Neural cell (in vitro differentiated cells): ENCODE measurements at regions not wholly inside any gene's neighbourhood (a gene's known extent, or its start where the extent isn't known, plus 50 kb on each side); places are given as distances from the start of the nearest gene placed in this dataset.

Experiments
- EP300 ChIP-seq: fragments of 450-650 bp; conservative IDR thresholded peaks from 2 replicates; pipeline ENCODE4 v1.6.1; 2014; ENCODE audit warnings: antibody characterized with exemption, mild to moderate bottlenecking, moderate library complexity; ENCODE audit not compliant: poor library complexity, severe bottlenecking
- EZH2 ChIP-seq: fragments of 200-600, 300-800 bp; shearing (Covaris generic), sonication (generic); IDR thresholded peaks from 2 replicates; pipeline ENCODE4 v1.6.1; 2014; ENCODE audit warnings: antibody characterized with exemption, low read length, borderline replicate concordance, mild to moderate bottlenecking; ENCODE audit not compliant: insufficient read depth, poor library complexity, severe bottlenecking
- POLR2AphosphoS5 ChIP-seq: IDR thresholded peaks from 2 replicates; pipeline ENCODE4 v1.6.1; 2012
- RAD21 ChIP-seq: fragments of 450-650 bp; conservative IDR thresholded peaks from 2 replicates; pipeline ENCODE4 v1.6.1; 2014; ENCODE audit warnings: antibody characterized with exemption, mild to moderate bottlenecking, moderate library complexity
- SMC3 ChIP-seq: fragments of 450-650 bp; conservative IDR thresholded peaks from 2 replicates; pipeline ENCODE4 v1.6.1; 2014; ENCODE audit warnings: antibody characterized with exemption, mild to moderate bottlenecking, moderate library complexity; ENCODE audit not compliant: poor library complexity
- TAF1 ChIP-seq: IDR thresholded peaks from 2 replicates; pipeline ENCODE4 v1.6.1; 2012; ENCODE audit warnings: low read depth
- TF ChIP-seq, protein P1 (sequence below): fragments of 450-650 bp; IDR thresholded peaks from 2 replicates; pipeline ENCODE4 v1.5.1; 2014; ENCODE audit warnings: antibody characterized with exemption, mild to moderate bottlenecking, moderate library complexity; ENCODE audit not compliant: poor library complexity, severe bottlenecking
- TF ChIP-seq, protein P2 (sequence below): IDR thresholded peaks from 2 replicates; pipeline ENCODE4 v1.6.1; 2012; ENCODE audit warnings: borderline replicate concordance

DNA sequence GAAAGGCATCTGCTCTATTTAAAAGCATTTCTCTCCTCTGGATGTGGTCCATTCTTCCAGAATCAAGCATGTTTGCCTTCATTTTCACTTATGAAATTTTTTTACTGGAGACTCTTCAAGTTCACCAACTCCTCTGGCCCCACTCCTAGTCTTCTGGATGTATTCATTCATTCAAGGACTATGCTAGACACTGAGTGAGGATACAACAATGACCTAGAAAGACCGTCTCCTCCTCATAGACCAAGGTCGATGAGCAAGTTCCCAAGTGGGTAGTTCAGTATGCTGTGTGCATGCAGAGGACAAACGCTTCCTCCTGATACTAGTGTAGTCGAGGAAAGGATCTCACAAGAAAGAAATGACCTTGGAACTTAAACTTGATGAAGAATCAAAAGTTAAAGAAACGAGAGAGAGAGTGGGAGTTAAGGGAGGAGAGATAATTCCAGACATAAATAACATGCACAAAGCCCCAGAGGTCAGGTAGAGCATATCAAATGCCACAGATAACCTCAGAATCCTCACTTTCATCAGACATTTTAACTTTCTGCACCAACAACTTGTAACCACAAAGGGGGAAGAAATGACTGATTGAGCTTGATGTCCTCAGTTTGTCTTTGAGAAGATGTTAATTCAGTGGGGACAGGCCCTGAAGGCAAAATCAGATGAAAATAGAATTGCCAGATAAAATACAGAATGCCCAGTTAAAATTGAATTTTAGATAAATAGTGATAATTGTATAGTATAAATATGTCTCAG is 149.4 kb downstream of the IMPG2 start:
- no peak for TF ChIP-seq SMC3
- TF ChIP-seq, protein P1, sequence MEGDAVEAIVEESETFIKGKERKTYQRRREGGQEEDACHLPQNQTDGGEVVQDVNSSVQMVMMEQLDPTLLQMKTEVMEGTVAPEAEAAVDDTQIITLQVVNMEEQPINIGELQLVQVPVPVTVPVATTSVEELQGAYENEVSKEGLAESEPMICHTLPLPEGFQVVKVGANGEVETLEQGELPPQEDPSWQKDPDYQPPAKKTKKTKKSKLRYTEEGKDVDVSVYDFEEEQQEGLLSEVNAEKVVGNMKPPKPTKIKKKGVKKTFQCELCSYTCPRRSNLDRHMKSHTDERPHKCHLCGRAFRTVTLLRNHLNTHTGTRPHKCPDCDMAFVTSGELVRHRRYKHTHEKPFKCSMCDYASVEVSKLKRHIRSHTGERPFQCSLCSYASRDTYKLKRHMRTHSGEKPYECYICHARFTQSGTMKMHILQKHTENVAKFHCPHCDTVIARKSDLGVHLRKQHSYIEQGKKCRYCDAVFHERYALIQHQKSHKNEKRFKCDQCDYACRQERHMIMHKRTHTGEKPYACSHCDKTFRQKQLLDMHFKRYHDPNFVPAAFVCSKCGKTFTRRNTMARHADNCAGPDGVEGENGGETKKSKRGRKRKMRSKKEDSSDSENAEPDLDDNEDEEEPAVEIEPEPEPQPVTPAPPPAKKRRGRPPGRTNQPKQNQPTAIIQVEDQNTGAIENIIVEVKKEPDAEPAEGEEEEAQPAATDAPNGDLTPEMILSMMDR: no peak
- TF ChIP-seq POLR2AphosphoS5: no peak
- TF ChIP-seq TAF1: no peak
- TF ChIP-seq EP300: no peak
- TF ChIP-seq, protein P2, sequence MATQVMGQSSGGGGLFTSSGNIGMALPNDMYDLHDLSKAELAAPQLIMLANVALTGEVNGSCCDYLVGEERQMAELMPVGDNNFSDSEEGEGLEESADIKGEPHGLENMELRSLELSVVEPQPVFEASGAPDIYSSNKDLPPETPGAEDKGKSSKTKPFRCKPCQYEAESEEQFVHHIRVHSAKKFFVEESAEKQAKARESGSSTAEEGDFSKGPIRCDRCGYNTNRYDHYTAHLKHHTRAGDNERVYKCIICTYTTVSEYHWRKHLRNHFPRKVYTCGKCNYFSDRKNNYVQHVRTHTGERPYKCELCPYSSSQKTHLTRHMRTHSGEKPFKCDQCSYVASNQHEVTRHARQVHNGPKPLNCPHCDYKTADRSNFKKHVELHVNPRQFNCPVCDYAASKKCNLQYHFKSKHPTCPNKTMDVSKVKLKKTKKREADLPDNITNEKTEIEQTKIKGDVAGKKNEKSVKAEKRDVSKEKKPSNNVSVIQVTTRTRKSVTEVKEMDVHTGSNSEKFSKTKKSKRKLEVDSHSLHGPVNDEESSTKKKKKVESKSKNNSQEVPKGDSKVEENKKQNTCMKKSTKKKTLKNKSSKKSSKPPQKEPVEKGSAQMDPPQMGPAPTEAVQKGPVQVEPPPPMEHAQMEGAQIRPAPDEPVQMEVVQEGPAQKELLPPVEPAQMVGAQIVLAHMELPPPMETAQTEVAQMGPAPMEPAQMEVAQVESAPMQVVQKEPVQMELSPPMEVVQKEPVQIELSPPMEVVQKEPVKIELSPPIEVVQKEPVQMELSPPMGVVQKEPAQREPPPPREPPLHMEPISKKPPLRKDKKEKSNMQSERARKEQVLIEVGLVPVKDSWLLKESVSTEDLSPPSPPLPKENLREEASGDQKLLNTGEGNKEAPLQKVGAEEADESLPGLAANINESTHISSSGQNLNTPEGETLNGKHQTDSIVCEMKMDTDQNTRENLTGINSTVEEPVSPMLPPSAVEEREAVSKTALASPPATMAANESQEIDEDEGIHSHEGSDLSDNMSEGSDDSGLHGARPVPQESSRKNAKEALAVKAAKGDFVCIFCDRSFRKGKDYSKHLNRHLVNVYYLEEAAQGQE: no peak
- no peak for TF ChIP-seq EZH2
- no peak for TF ChIP-seq RAD21
